ENCODE measurements at regions not wholly inside any gene's neighbourhood (a gene's known extent, or its start where the extent isn't known, plus 50 kb on each side); places are given as distances from the start of the nearest gene placed in this dataset.

DNA sequence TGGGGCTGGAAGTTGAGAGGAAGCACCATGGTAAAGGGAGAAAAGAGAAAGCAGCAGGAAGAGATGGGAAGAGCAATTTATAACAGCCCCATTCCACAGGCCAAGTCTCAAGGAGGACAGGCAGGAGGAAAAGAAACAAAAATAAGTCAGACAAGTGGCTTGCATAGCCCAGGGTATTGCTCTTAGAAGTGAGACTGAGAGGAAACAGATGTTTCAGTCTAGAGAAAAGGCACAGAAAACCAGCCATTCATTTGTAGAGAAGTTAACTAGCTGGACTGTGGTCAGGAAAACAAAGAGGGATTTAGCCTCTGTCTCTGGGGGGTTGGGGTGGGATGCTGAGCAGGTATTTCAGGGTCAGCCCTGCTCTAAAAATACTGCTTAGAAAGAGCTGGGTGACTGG lies 175.0 kb upstream of the ARHGEF9 start:
- TF ChIP-seq, protein P1, sequence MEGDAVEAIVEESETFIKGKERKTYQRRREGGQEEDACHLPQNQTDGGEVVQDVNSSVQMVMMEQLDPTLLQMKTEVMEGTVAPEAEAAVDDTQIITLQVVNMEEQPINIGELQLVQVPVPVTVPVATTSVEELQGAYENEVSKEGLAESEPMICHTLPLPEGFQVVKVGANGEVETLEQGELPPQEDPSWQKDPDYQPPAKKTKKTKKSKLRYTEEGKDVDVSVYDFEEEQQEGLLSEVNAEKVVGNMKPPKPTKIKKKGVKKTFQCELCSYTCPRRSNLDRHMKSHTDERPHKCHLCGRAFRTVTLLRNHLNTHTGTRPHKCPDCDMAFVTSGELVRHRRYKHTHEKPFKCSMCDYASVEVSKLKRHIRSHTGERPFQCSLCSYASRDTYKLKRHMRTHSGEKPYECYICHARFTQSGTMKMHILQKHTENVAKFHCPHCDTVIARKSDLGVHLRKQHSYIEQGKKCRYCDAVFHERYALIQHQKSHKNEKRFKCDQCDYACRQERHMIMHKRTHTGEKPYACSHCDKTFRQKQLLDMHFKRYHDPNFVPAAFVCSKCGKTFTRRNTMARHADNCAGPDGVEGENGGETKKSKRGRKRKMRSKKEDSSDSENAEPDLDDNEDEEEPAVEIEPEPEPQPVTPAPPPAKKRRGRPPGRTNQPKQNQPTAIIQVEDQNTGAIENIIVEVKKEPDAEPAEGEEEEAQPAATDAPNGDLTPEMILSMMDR (IDR thresholded peaks at IDR 0.05; ENCODE audit: extremely low read depth, insufficient read depth, missing control alignments) = no peak
- no peak for DNase-seq (ENCODE audit: low spot score)
- in situ Hi-C loops (cut with MboI; ENCODE audit: low pct_unique_long_range_greater_than_20kb, low sequenced_read_pairs, unreplicated experiment) = no loop called here

DNA sequence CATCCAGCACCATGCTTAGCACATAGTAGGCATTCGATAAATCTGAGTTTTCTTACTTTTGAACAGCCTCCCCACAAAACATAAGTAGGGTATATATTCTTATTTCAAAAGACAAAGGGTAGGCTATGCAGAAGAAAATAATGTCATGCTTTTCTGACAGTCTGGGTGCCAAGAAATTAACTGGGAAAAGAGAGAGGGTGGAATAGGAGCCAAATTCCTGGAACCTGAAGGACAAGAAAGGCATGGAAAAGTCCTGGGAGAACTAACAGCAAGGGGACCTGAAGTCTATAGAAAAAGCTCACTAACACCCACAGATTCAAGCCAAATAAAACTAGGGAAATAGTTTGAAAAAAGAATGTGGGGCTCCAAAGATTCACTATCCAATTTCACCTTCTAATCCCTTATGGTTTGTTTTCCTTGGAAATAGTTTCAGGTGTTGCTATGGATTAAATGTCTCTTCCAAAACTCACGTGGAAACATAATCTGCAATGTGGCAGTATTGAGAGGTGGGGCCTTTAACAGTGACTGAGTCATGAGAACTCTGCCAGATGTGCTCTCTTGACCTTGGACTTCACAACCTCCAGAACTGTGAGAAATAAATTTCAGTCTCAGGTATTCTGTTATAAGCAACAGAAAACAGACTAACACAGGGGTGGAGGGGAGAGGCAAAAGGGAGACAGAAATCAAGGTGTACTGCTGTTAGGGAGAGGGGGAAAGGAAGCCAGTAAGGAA lies 173.3 kb upstream of the ARHGEF9 start:
- in situ Hi-C loops (cut with MboI; ENCODE audit: low pct_unique_long_range_greater_than_20kb, low sequenced_read_pairs, unreplicated experiment) = no loop called here
- DNase-seq (ENCODE audit: low spot score) = no peak

DNA sequence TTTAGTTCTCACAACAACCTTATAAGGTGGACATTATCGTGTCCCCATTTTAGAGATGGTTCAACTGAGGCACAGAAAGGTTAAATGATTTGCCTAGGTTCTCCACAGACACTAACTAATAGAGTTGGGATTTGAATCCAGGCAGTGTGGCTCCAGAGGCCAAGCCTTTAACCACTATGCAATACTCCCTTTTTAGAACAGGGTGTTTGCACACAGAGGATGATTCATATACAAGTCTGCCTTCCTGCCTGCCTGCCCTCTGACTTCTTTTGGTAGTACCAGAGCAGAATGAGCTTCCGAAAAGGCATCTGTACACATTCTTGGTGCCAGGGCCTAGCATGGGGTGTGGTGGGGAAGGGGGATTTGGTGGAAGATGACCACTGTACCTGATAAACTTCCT lies 150.8 kb upstream of the ARHGEF9 start:
- no peak for DNase-seq (ENCODE audit: low spot score)
- TF ChIP-seq, protein P1 (IDR thresholded peaks at IDR 0.05; ENCODE audit: extremely low read depth, insufficient read depth, missing control alignments) = no peak
- in situ Hi-C loops (cut with MboI; ENCODE audit: low pct_unique_long_range_greater_than_20kb, low sequenced_read_pairs, unreplicated experiment) = no loop called here

More for the DNA sequence above, 173.3 kb upstream of the ARHGEF9 start:
- TF ChIP-seq, protein P1 (IDR thresholded peaks at IDR 0.05; ENCODE audit: extremely low read depth, insufficient read depth, missing control alignments) = no peak

DNA sequence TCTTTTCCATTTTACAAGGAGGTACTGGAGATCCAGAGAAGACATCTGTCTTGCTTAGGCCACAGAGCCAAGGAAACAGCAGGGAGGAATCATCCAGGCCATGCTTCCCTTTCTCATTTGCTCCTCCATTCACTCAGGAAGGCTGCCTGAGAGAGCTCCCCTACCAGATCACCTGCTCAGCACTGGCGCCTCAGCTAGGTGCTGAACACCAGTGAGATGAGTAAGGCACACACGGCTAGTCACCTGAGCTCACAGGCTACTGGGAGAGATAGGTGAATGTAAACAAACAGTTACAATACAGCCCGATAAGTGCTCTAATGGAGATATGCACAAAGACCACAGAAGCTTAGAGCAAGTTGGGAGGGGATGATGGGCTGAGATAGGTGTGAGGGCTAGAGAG lies 149.8 kb upstream of the ARHGEF9 start:
- TF ChIP-seq, protein P1 (IDR thresholded peaks at IDR 0.05; ENCODE audit: extremely low read depth, insufficient read depth, missing control alignments) = no peak
- DNase-seq (ENCODE audit: low spot score) = no peak
- in situ Hi-C loops (cut with MboI; ENCODE audit: low pct_unique_long_range_greater_than_20kb, low sequenced_read_pairs, unreplicated experiment) = no loop called here

DNA sequence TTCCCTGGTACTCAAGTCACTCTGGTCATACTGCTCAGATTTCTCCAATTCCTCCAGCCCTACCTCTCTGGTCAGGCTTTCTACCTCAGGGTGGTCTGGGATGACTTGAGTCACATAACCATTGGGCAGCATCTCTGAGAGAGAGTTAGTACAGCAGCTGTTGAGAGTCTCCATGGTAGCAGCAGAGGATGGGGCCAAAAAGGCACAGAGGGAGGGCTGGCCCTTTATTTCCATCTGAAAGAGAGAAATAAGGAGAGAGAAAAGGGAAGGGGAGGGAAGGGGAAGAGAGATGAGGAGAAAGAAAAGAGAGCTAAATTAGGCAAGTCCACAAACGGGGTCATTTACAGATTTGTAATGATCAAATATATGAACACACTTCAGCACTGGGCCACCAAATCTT lies 149.1 kb upstream of the ARHGEF9 start:
- no peak for DNase-seq (ENCODE audit: low spot score)
- TF ChIP-seq, protein P1 (IDR thresholded peaks at IDR 0.05; ENCODE audit: extremely low read depth, insufficient read depth, missing control alignments) = no peak
- in situ Hi-C loops (cut with MboI; ENCODE audit: low pct_unique_long_range_greater_than_20kb, low sequenced_read_pairs, unreplicated experiment) = no loop called here

DNA sequence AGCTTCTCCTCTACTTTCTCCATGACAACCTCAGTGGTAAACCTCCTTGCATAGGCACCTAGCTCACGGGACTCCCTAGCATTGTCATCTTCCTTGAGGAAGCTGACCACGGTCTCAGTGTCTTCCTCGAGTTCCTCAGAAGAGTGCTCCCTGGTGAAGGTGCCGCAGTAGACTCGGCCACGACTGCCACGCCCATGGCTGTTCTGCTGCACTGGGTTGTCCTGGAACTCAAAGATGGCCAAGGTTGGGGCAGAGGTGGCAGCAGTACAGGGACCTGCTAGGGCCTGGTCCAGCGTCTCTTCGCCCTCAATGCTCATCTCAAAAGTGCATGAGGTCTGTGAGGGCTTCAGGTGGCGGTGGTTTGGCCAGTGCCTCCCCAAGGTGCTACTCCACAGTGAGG lies 147.9 kb upstream of the ARHGEF9 start:
- TF ChIP-seq, protein P1 (IDR thresholded peaks at IDR 0.05; ENCODE audit: extremely low read depth, insufficient read depth, missing control alignments) = no peak
- in situ Hi-C loops (cut with MboI; ENCODE audit: low pct_unique_long_range_greater_than_20kb, low sequenced_read_pairs, unreplicated experiment) = no loop called here
- no peak for DNase-seq (ENCODE audit: low spot score)
